ENCODE measurements at regions not wholly inside any gene's neighbourhood (a gene's known extent, or its start where the extent isn't known, plus 50 kb on each side); places are given as distances from the start of the nearest gene placed in this dataset.
"Not testable (repeated sequence)": the region's sequence is repeated elsewhere in the genome, so short reads cannot be mapped to it uniquely, and the experiment has no call there.

GRCh38 chr5:119299242-119299614 is 56.6 kb upstream of the TNFAIP8 start:
- not testable (repeated sequence) for DNase-seq

- not testable (repeated sequence) for DNase-seq
Measured at GRCh38 chr5:119299615-119300310, 56.1 kb upstream of the TNFAIP8 start.

- no peak for DNase-seq
Measured at GRCh38 chr5:119300311-119300670, 55.5 kb upstream of the TNFAIP8 start.

GRCh38 chr5:119301210-119301609 is 54.6 kb upstream of the TNFAIP8 start:
- DNase-seq, result no peak

- DNase-seq, result no peak
Measured at GRCh38 chr5:119301906-119302305, 53.9 kb upstream of the TNFAIP8 start.

GRCh38 chr5:119302449-119302848 is 53.4 kb upstream of the TNFAIP8 start:
- DNase-seq, result no peak

GRCh38 chr5:119302916-119303897 is 52.6 kb upstream of the TNFAIP8 start:
- DNase-seq, result peak; percentile 99

- DNase-seq, result peak; percentile 50
Measured at GRCh38 chr5:119304439-119305211, 51.2 kb upstream of the TNFAIP8 start.
